ENCODE measurements at regions not wholly inside any gene's neighbourhood (a gene's known extent, or its start where the extent isn't known, plus 50 kb on each side); places are given as distances from the start of the nearest gene placed in this dataset.

DNA sequence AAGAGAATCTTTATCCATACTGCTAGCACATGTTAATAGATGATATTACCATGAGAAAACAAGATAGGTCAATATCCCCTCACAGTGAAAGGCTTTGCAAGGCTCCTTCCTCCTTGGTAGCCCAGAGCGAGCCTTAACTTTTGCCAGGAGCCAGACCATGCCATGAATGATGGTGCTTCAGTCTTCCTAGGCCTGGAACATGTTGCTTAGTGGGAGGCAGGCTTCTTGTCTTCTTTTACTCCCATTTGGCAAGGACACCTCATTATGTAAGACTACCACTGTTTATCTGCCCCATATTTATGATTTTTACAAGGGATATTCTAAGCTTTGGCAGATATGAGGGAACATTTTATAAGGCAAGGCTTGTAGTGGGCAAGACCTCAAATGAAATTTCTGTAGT, 90.8 kb downstream of the GJA1 start:
- TF ChIP-seq GATA2 (IDR thresholded peaks at IDR 0.05; ENCODE audit: low read depth, low read length) = no peak
- TF ChIP-seq GATA3 (IDR thresholded peaks at IDR 0.05; ENCODE audit: low read depth, low read length) = no peak

Measured in SH-SY5Y (cell line).